GM23338 (cell line): ENCODE measurements at regions not wholly inside any gene's neighbourhood (a gene's known extent, or its start where the extent isn't known, plus 50 kb on each side); places are given as distances from the start of the nearest gene placed in this dataset.

Experiments used
- ATAC-seq: fragments of 200-7000 bp; cut with Tn5 transposase; 3 replicates; pipeline ENCODE4 v1.9.1; 2020
- DNase-seq: peaks from one replicate; pipeline ENCODE4 v3.0.0-alpha.2; 2015; ENCODE audit warnings: low spot score
- H2AFZ ChIP-seq: fragments of 200-600 bp; sonication (generic); 2 replicates; pipeline ENCODE4 v1.8.0; 2016; ENCODE audit warnings: antibody characterized with exemption, mild to moderate bottlenecking, moderate library complexity
- H3F3A ChIP-seq: fragments of 200-600 bp; sonication (generic); replicated peaks from 2 replicates; pipeline ENCODE4 v1.8.0; 2017; ENCODE audit warnings: antibody characterized with exemption, mixed run types, low read depth
- H3K27ac ChIP-seq: fragments of 200-600 bp; sonication (generic); 2 replicates; pipeline ENCODE4 v1.6.1; 2016; ENCODE audit warnings: low read depth
- H3K27me3 ChIP-seq: fragments of 200-600 bp; sonication (generic); 2 replicates; pipeline ENCODE4 v1.8.0; 2016; ENCODE audit warnings: mild to moderate bottlenecking, mixed run types, moderate library complexity; ENCODE audit not compliant: insufficient read depth
- H3K36me3 ChIP-seq: fragments of 200-600 bp; sonication (generic); 2 replicates; pipeline ENCODE4 v1.8.0; 2016; ENCODE audit warnings: mild to moderate bottlenecking; ENCODE audit not compliant: insufficient read depth
- H3K4me1 ChIP-seq: fragments of 200-600 bp; sonication (generic); 2 replicates; pipeline ENCODE4 v1.8.0; 2016; ENCODE audit warnings: mild to moderate bottlenecking, moderate library complexity; ENCODE audit not compliant: insufficient read depth
- H3K4me2 ChIP-seq: fragments of 200-600 bp; sonication (generic); 2 replicates; pipeline ENCODE4 v1.7.1; 2017; ENCODE audit warnings: mixed run types
- H3K4me3 ChIP-seq: fragments of 200-600 bp; sonication (generic); 2 replicates; pipeline ENCODE4 v1.6.1; 2016; ENCODE audit warnings: mixed run types
- H3K79me2 ChIP-seq: fragments of 200-600 bp; sonication (generic); replicated peaks from 2 replicates; pipeline ENCODE4 v1.8.0; 2017; ENCODE audit warnings: mild to moderate bottlenecking; ENCODE audit not compliant: insufficient read depth
- H3K9me2 ChIP-seq: fragments of 200-600 bp; sonication (generic); 2 replicates; pipeline ENCODE4 v1.8.0; 2017; ENCODE audit not compliant: insufficient read depth
- H4K20me1 ChIP-seq: fragments of 200-600 bp; sonication (generic); replicated peaks from 2 replicates; pipeline ENCODE4 v1.8.0; 2017; ENCODE audit warnings: mild to moderate bottlenecking; ENCODE audit not compliant: insufficient read depth
- H3K27ac Mint-ChIP-seq: 2 replicates; pipeline ENCODE4 v1.8.0; 2020; ENCODE audit warnings: inconsistent platforms, mild to moderate bottlenecking, moderate library complexity, mixed read lengths
- H3K27me3 Mint-ChIP-seq: 3 replicates; pipeline ENCODE4 v1.8.0; 2022; ENCODE audit warnings: low read depth, mild to moderate bottlenecking, moderate library complexity, mixed read lengths, inconsistent platforms; ENCODE audit not compliant: insufficient read depth, poor library complexity
- H3K36me3 Mint-ChIP-seq: 3 replicates; pipeline ENCODE4 v1.8.0; 2021; ENCODE audit warnings: low read depth, mild to moderate bottlenecking, inconsistent platforms, moderate library complexity, mixed read lengths
- H3K4me1 Mint-ChIP-seq: 3 replicates; pipeline ENCODE4 v1.8.0; 2020; ENCODE audit warnings: mild to moderate bottlenecking, inconsistent platforms, mixed read lengths
- H3K4me3 Mint-ChIP-seq: 3 replicates; pipeline ENCODE4 v1.8.0; 2021; ENCODE audit warnings: moderate library complexity, mild to moderate bottlenecking, inconsistent platforms, mixed read lengths
- H3K9me3 Mint-ChIP-seq: 3 replicates; pipeline ENCODE4 v1.8.0; 2020; ENCODE audit warnings: moderate library complexity, mild to moderate bottlenecking, inconsistent platforms, mixed read lengths
- CTCF ChIP-seq, 2 experiments: fragments of 200-600 bp in 1 of 2; sonication (generic) in 1 of 2; conservative IDR thresholded peaks; 2 replicates each; pipeline versions ENCODE4 v1.5.1 to v1.6.1; 2016 to 2017; ENCODE audit warnings: antibody characterized with exemption in 2 of 2, low read depth in 2 of 2, mild to moderate bottlenecking in 2 of 2, moderate library complexity in 1 of 2
- EZH2 ChIP-seq: fragments of 200-600 bp; sonication (generic); IDR thresholded peaks from one replicate; pipeline ENCODE4 v1.8.0; 2017; ENCODE audit warnings: antibody characterized with exemption, mild to moderate bottlenecking, low read depth; ENCODE audit not compliant: unreplicated experiment
- EZH2phosphoT487 ChIP-seq: fragments of 200-600 bp; sonication (generic); IDR thresholded peaks from one replicate; pipeline ENCODE4 v1.8.1; 2018; ENCODE audit warnings: antibody characterized with exemption; ENCODE audit not compliant: unreplicated experiment
- JUNB ChIP-seq: IDR thresholded peaks from one replicate; pipeline ENCODE4 v1.6.1; 2016; ENCODE audit warnings: antibody characterized with exemption; ENCODE audit not compliant: unreplicated experiment
- NANOG ChIP-seq: IDR thresholded peaks from 2 replicates; pipeline ENCODE4 v1.6.1; 2016; ENCODE audit warnings: antibody characterized with exemption, borderline replicate concordance
- POLR2AphosphoS5 ChIP-seq: IDR thresholded peaks from 2 replicates; pipeline ENCODE4 v1.6.1; 2016; ENCODE audit warnings: antibody characterized with exemption, low read depth
- STAT1 ChIP-seq: IDR thresholded peaks from one replicate; pipeline ENCODE4 v1.6.1; 2016; ENCODE audit warnings: antibody characterized with exemption; ENCODE audit not compliant: unreplicated experiment
- ZNF114 ChIP-seq: fragments of 250-450 bp; sonication (Bioruptor Pico); IDR thresholded peaks from 2 replicates; pipeline ENCODE4 v1.5.0; 2020; ENCODE audit warnings: mild to moderate bottlenecking, moderate library complexity
- ZNF331 ChIP-seq: fragments of 250-450 bp; sonication (Bioruptor Pico); IDR thresholded peaks from 2 replicates; pipeline ENCODE4 v1.5.0; 2020; ENCODE audit warnings: low read depth, mild to moderate bottlenecking, moderate library complexity
- TF ChIP-seq, protein P1 (sequence below): fragments of 250-450 bp; sonication (Bioruptor Pico); IDR thresholded peaks from 2 replicates; pipeline ENCODE4 v1.5.0; 2020; ENCODE audit warnings: mild to moderate bottlenecking, moderate library complexity
- TF ChIP-seq, protein P2 (sequence below): IDR thresholded peaks from 2 replicates; pipeline ENCODE4 v1.6.1; 2016; ENCODE audit warnings: antibody characterized with exemption
- TF ChIP-seq, protein P3 (sequence below): IDR thresholded peaks from one replicate; pipeline ENCODE4 v1.6.1; 2018; ENCODE audit warnings: antibody characterized with exemption; ENCODE audit not compliant: unreplicated experiment

- H3F3A ChIP-seq = no peaks in the 10 kb centered on the region
- H3K4me3 ChIP-seq = no peak overlapping the region
- H3K9me2 ChIP-seq = peaks cover 10% of the 10 kb centered on the region; the same call in 1 of the 2 replicates
- no peak overlapping the region for H3K27ac Mint-ChIP-seq
- H3K27me3 ChIP-seq = no peaks in the 10 kb centered on the region
- H3K27ac ChIP-seq = no peak overlapping the region
- no peaks in the 10 kb centered on the region for H3K79me2 ChIP-seq
- peaks cover 5% of the 10 kb centered on the region; the same call in 1 of the 2 replicates for H3K4me1 ChIP-seq
- no peak overlapping the region for H3K4me2 ChIP-seq
- H3K4me1 Mint-ChIP-seq = no peaks in the 10 kb centered on the region; the same call in 2 of the 3 replicates
- peaks cover 18% of the 10 kb centered on the region for H3K36me3 Mint-ChIP-seq
- H3K9me3 Mint-ChIP-seq = peaks cover 17% of the 10 kb centered on the region
- ATAC-seq = no peak
- TF ChIP-seq, protein P1, sequence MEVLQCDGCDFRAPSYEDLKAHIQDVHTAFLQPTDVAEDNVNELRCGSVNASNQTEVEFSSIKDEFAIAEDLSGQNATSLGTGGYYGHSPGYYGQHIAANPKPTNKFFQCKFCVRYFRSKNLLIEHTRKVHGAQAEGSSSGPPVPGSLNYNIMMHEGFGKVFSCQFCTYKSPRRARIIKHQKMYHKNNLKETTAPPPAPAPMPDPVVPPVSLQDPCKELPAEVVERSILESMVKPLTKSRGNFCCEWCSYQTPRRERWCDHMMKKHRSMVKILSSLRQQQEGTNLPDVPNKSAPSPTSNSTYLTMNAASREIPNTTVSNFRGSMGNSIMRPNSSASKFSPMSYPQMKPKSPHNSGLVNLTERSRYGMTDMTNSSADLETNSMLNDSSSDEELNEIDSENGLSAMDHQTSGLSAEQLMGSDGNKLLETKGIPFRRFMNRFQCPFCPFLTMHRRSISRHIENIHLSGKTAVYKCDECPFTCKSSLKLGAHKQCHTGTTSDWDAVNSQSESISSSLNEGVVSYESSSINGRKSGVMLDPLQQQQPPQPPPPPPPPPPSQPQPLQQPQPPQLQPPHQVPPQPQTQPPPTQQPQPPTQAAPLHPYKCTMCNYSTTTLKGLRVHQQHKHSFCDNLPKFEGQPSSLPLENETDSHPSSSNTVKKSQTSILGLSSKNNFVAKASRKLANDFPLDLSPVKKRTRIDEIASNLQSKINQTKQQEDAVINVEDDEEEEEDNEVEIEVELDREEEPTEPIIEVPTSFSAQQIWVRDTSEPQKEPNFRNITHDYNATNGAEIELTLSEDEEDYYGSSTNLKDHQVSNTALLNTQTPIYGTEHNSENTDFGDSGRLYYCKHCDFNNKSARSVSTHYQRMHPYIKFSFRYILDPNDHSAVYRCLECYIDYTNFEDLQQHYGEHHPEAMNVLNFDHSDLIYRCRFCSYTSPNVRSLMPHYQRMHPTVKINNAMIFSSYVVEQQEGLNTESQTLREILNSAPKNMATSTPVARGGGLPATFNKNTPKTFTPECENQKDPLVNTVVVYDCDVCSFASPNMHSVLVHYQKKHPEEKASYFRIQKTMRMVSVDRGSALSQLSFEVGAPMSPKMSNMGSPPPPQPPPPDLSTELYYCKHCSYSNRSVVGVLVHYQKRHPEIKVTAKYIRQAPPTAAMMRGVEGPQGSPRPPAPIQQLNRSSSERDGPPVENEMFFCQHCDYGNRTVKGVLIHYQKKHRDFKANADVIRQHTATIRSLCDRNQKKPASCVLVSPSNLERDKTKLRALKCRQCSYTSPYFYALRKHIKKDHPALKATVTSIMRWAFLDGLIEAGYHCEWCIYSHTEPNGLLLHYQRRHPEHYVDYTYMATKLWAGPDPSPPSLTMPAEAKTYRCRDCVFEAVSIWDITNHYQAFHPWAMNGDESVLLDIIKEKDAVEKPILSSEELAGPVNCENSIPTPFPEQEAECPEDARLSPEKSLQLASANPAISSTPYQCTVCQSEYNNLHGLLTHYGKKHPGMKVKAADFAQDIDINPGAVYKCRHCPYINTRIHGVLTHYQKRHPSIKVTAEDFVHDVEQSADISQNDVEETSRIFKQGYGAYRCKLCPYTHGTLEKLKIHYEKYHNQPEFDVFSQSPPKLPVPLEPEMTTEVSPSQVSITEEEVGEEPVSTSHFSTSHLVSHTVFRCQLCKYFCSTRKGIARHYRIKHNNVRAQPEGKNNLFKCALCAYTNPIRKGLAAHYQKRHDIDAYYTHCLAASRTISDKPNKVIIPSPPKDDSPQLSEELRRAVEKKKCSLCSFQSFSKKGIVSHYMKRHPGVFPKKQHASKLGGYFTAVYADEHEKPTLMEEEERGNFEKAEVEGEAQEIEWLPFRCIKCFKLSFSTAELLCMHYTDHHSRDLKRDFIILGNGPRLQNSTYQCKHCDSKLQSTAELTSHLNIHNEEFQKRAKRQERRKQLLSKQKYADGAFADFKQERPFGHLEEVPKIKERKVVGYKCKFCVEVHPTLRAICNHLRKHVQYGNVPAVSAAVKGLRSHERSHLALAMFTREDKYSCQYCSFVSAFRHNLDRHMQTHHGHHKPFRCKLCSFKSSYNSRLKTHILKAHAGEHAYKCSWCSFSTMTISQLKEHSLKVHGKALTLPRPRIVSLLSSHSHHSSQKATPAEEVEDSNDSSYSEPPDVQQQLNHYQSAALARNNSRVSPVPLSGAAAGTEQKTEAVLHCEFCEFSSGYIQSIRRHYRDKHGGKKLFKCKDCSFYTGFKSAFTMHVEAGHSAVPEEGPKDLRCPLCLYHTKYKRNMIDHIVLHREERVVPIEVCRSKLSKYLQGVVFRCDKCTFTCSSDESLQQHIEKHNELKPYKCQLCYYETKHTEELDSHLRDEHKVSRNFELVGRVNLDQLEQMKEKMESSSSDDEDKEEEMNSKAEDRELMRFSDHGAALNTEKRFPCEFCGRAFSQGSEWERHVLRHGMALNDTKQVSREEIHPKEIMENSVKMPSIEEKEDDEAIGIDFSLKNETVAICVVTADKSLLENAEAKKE (CRISPR knock-in tag) = no peak
- TF ChIP-seq EZH2phosphoT487 = no peak
- no peak for TF ChIP-seq JUNB
- no peak for TF ChIP-seq STAT1
- TF ChIP-seq ZNF331 = no peak
- TF ChIP-seq, protein P2, sequence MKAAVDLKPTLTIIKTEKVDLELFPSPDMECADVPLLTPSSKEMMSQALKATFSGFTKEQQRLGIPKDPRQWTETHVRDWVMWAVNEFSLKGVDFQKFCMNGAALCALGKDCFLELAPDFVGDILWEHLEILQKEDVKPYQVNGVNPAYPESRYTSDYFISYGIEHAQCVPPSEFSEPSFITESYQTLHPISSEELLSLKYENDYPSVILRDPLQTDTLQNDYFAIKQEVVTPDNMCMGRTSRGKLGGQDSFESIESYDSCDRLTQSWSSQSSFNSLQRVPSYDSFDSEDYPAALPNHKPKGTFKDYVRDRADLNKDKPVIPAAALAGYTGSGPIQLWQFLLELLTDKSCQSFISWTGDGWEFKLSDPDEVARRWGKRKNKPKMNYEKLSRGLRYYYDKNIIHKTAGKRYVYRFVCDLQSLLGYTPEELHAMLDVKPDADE = no peak
- no peak for TF ChIP-seq EZH2
- no peak for TF ChIP-seq POLR2AphosphoS5
- TF ChIP-seq CTCF (conservative IDR thresholded peaks at IDR 0.05; ENCODE audit: low read depth in 2 of 2) = no peak
- TF ChIP-seq NANOG = no peak
- TF ChIP-seq, protein P3, sequence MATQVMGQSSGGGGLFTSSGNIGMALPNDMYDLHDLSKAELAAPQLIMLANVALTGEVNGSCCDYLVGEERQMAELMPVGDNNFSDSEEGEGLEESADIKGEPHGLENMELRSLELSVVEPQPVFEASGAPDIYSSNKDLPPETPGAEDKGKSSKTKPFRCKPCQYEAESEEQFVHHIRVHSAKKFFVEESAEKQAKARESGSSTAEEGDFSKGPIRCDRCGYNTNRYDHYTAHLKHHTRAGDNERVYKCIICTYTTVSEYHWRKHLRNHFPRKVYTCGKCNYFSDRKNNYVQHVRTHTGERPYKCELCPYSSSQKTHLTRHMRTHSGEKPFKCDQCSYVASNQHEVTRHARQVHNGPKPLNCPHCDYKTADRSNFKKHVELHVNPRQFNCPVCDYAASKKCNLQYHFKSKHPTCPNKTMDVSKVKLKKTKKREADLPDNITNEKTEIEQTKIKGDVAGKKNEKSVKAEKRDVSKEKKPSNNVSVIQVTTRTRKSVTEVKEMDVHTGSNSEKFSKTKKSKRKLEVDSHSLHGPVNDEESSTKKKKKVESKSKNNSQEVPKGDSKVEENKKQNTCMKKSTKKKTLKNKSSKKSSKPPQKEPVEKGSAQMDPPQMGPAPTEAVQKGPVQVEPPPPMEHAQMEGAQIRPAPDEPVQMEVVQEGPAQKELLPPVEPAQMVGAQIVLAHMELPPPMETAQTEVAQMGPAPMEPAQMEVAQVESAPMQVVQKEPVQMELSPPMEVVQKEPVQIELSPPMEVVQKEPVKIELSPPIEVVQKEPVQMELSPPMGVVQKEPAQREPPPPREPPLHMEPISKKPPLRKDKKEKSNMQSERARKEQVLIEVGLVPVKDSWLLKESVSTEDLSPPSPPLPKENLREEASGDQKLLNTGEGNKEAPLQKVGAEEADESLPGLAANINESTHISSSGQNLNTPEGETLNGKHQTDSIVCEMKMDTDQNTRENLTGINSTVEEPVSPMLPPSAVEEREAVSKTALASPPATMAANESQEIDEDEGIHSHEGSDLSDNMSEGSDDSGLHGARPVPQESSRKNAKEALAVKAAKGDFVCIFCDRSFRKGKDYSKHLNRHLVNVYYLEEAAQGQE = no peak
- no peak for TF ChIP-seq ZNF114
- DNase-seq = no peak
- H2AFZ ChIP-seq = no peak overlapping the region
- no peak overlapping the region for H3K4me3 Mint-ChIP-seq
- H3K27me3 Mint-ChIP-seq = no peaks in the 10 kb centered on the region
- no peaks in the 10 kb centered on the region for H4K20me1 ChIP-seq
- peaks cover 5% of the 10 kb centered on the region; the same call in 1 of the 2 replicates for H3K36me3 ChIP-seq
These were observed 1268.9 kb downstream of the OTOL1 start for GRCh38 chr3:162765524-162765923.
